ENCODE measurements at regions not wholly inside any gene's neighbourhood (a gene's known extent, or its start where the extent isn't known, plus 50 kb on each side); places are given as distances from the start of the nearest gene placed in this dataset.

- no peak for DNase-seq
Observed at GRCh38 chr21:43271452-43272020, 102.7 kb downstream of the CRYAA start.

GRCh38 chr21:43270800-43271301 lies 102.0 kb downstream of the CRYAA start:
- DNase-seq: no peak

- no peak for DNase-seq
Observed at GRCh38 chr21:43269957-43270705, 101.3 kb downstream of the CRYAA start.

- no peak for DNase-seq
Observed at GRCh38 chr21:43269440-43269839, 100.6 kb downstream of the CRYAA start.

- DNase-seq: no peak
Observed at GRCh38 chr21:43268804-43269186, 100.0 kb downstream of the CRYAA start.

- DNase-seq: no peak
Observed at GRCh38 chr21:43268086-43268803, 99.4 kb downstream of the CRYAA start.

- DNase-seq: no peak
Observed at GRCh38 chr21:43267391-43268085, 98.7 kb downstream of the CRYAA start.

GRCh38 chr21:43266534-43266933 lies 97.7 kb downstream of the CRYAA start:
- DNase-seq: no peak

GRCh38 chr21:43262427-43262826 lies 93.6 kb downstream of the CRYAA start:
- no peak for DNase-seq

Data from NCI-H748 treated with DMSO at 0.1 percent for 48 hours (cell line).